ENCODE measurements at regions not wholly inside any gene's neighbourhood (a gene's known extent, or its start where the extent isn't known, plus 50 kb on each side); places are given as distances from the start of the nearest gene placed in this dataset.

GRCh38 chr1:79614106-79614505 is 607.6 kb upstream of the ADGRL4 start:
- no peak for DNase-seq
- ATAC-seq: no peak
- H3K9me3 Mint-ChIP-seq: peaks cover 10% of the 10 kb centered on the region
- no peak overlapping the region for H3K4me3 Mint-ChIP-seq
- no peaks in the 10 kb centered on the region for H3K27me3 Mint-ChIP-seq
- no peak overlapping the region for H3K27ac Mint-ChIP-seq
- H3K4me1 Mint-ChIP-seq: no peaks in the 10 kb centered on the region
- no peaks in the 10 kb centered on the region for H3K36me3 Mint-ChIP-seq (ENCODE audit: low read depth)

GRCh38 chr1:79613046-79613445 is 606.5 kb upstream of the ADGRL4 start:
- Mint-ChIP-seq H3K36me3 (ENCODE audit: low read depth) (no peaks in the 10 kb centered on the region), H3K27ac (no peak overlapping the region), H3K27me3 (no peaks in the 10 kb centered on the region), H3K9me3 (peaks cover 5% of the 10 kb centered on the region), H3K4me1 (no peaks in the 10 kb centered on the region), H3K4me3 (no peak overlapping the region)
- no peak for DNase-seq
- no peak for ATAC-seq

- Mint-ChIP-seq H3K27ac (no peak overlapping the region), H3K27me3 (no peaks in the 10 kb centered on the region), H3K36me3 (ENCODE audit: low read depth) (no peaks in the 10 kb centered on the region), H3K9me3 (peaks cover 12% of the 10 kb centered on the region), H3K4me3 (no peak overlapping the region), H3K4me1 (no peaks in the 10 kb centered on the region)
- DNase-seq (no peak), ATAC-seq (no peak)
These were observed 598.1 kb upstream of the ADGRL4 start for GRCh38 chr1:79604490-79605198.

GRCh38 chr1:79603843-79604242 is 597.3 kb upstream of the ADGRL4 start:
- H3K4me1 Mint-ChIP-seq: no peaks in the 10 kb centered on the region
- H3K36me3 Mint-ChIP-seq (ENCODE audit: low read depth): no peaks in the 10 kb centered on the region
- DNase-seq: no peak
- H3K27me3 Mint-ChIP-seq: no peaks in the 10 kb centered on the region
- no peak overlapping the region for H3K4me3 Mint-ChIP-seq
- no peak overlapping the region for H3K27ac Mint-ChIP-seq
- H3K9me3 Mint-ChIP-seq: peaks cover 12% of the 10 kb centered on the region
- ATAC-seq: no peak

- Mint-ChIP-seq H3K4me1 (no peaks in the 10 kb centered on the region), H3K36me3 (ENCODE audit: low read depth) (no peaks in the 10 kb centered on the region), H3K27me3 (no peaks in the 10 kb centered on the region), H3K4me3 (no peak overlapping the region), H3K9me3 (peaks cover 23% of the 10 kb centered on the region), H3K27ac (no peak overlapping the region)
- DNase-seq (no peak), ATAC-seq (no peak)
These were observed 592.7 kb upstream of the ADGRL4 start for GRCh38 chr1:79599257-79599656.

GRCh38 chr1:79595931-79596330 is 589.4 kb upstream of the ADGRL4 start:
- DNase-seq (no peak), ATAC-seq (no peak)
- peaks cover 16% of the 10 kb centered on the region for H3K9me3 Mint-ChIP-seq
- H3K27ac Mint-ChIP-seq: no peak overlapping the region
- no peak overlapping the region for H3K4me3 Mint-ChIP-seq
- no peaks in the 10 kb centered on the region for H3K4me1 Mint-ChIP-seq
- H3K36me3 Mint-ChIP-seq (ENCODE audit: low read depth): no peaks in the 10 kb centered on the region
- no peaks in the 10 kb centered on the region for H3K27me3 Mint-ChIP-seq

GRCh38 chr1:79594121-79594698 is 587.7 kb upstream of the ADGRL4 start:
- H3K27ac Mint-ChIP-seq: no peak overlapping the region
- no peaks in the 10 kb centered on the region for H3K27me3 Mint-ChIP-seq
- no peaks in the 10 kb centered on the region for H3K36me3 Mint-ChIP-seq (ENCODE audit: low read depth)
- no peaks in the 10 kb centered on the region for H3K4me1 Mint-ChIP-seq
- H3K9me3 Mint-ChIP-seq: peaks cover 10% of the 10 kb centered on the region
- no peak overlapping the region for H3K4me3 Mint-ChIP-seq
- DNase-seq (no peak), ATAC-seq (no peak)

GRCh38 chr1:79592707-79593106 is 586.2 kb upstream of the ADGRL4 start:
- H3K4me3 Mint-ChIP-seq: no peak overlapping the region
- peaks cover 5% of the 10 kb centered on the region for H3K9me3 Mint-ChIP-seq
- ATAC-seq: no peak
- DNase-seq: no peak
- H3K27me3 Mint-ChIP-seq: no peaks in the 10 kb centered on the region
- no peaks in the 10 kb centered on the region for H3K36me3 Mint-ChIP-seq (ENCODE audit: low read depth)
- H3K27ac Mint-ChIP-seq: no peak overlapping the region
- no peaks in the 10 kb centered on the region for H3K4me1 Mint-ChIP-seq

GRCh38 chr1:79588719-79589118 is 582.2 kb upstream of the ADGRL4 start:
- Mint-ChIP-seq H3K9me3 (peaks cover 3% of the 10 kb centered on the region), H3K4me1 (no peaks in the 10 kb centered on the region), H3K27me3 (no peaks in the 10 kb centered on the region), H3K27ac (no peak overlapping the region), H3K4me3 (no peak overlapping the region), H3K36me3 (ENCODE audit: low read depth) (no peaks in the 10 kb centered on the region)
- DNase-seq (no peak), ATAC-seq (no peak)

GRCh38 chr1:79587229-79587628 is 580.7 kb upstream of the ADGRL4 start:
- Mint-ChIP-seq H3K27ac (no peak overlapping the region), H3K27me3 (no peaks in the 10 kb centered on the region), H3K36me3 (ENCODE audit: low read depth) (no peaks in the 10 kb centered on the region), H3K4me1 (no peaks in the 10 kb centered on the region), H3K4me3 (no peak overlapping the region), H3K9me3 (peaks cover 8% of the 10 kb centered on the region)
- no peak for ATAC-seq
- DNase-seq: no peak

GRCh38 chr1:79585801-79586200 is 579.3 kb upstream of the ADGRL4 start:
- no peak for ATAC-seq
- no peak for DNase-seq
- H3K9me3 Mint-ChIP-seq: peaks cover 8% of the 10 kb centered on the region

GRCh38 chr1:79575424-79575823 is 568.9 kb upstream of the ADGRL4 start:
- H3K27ac Mint-ChIP-seq: no peak overlapping the region
- H3K36me3 Mint-ChIP-seq (ENCODE audit: low read depth): no peaks in the 10 kb centered on the region
- H3K27me3 Mint-ChIP-seq: no peaks in the 10 kb centered on the region
- no peaks in the 10 kb centered on the region for H3K4me1 Mint-ChIP-seq
- ATAC-seq (no peak), DNase-seq (no peak)
- H3K4me3 Mint-ChIP-seq: no peak overlapping the region
- H3K9me3 Mint-ChIP-seq: peaks cover 9% of the 10 kb centered on the region

More at GRCh38 chr1:79585801-79586200, 579.3 kb upstream of the ADGRL4 start:
- Mint-ChIP-seq H3K27me3 (no peaks in the 10 kb centered on the region), H3K36me3 (ENCODE audit: low read depth) (no peaks in the 10 kb centered on the region), H3K27ac (no peak overlapping the region), H3K4me1 (no peaks in the 10 kb centered on the region), H3K4me3 (no peak overlapping the region)

- Mint-ChIP-seq H3K36me3 (ENCODE audit: low read depth) (no peaks in the 10 kb centered on the region), H3K27me3 (no peaks in the 10 kb centered on the region), H3K4me3 (no peak overlapping the region), H3K27ac (no peak overlapping the region), H3K4me1 (no peaks in the 10 kb centered on the region), H3K9me3 (peaks cover 9% of the 10 kb centered on the region)
- ATAC-seq (no peak), DNase-seq (no peak)
These were observed 561.9 kb upstream of the ADGRL4 start for GRCh38 chr1:79568411-79568810.

GRCh38 chr1:79561521-79561978 is 555.0 kb upstream of the ADGRL4 start:
- Mint-ChIP-seq H3K4me1 (no peaks in the 10 kb centered on the region), H3K9me3 (peaks cover 13% of the 10 kb centered on the region), H3K27me3 (no peaks in the 10 kb centered on the region), H3K36me3 (ENCODE audit: low read depth) (no peaks in the 10 kb centered on the region), H3K27ac (no peak overlapping the region), H3K4me3 (no peak overlapping the region)
- DNase-seq (no peak), ATAC-seq (no peak)

GRCh38 chr1:79556189-79556588 is 549.7 kb upstream of the ADGRL4 start:
- no peaks in the 10 kb centered on the region for H3K4me1 Mint-ChIP-seq
- no peak for ATAC-seq

More at GRCh38 chr1:79556189-79556588, 549.7 kb upstream of the ADGRL4 start:
- no peak for DNase-seq
- H3K36me3 Mint-ChIP-seq (ENCODE audit: low read depth): no peaks in the 10 kb centered on the region
- no peak overlapping the region for H3K4me3 Mint-ChIP-seq
- H3K27me3 Mint-ChIP-seq: no peaks in the 10 kb centered on the region
- H3K9me3 Mint-ChIP-seq: peaks cover 16% of the 10 kb centered on the region
- H3K27ac Mint-ChIP-seq: no peak overlapping the region
